ENCODE measurements at regions not wholly inside any gene's neighbourhood (a gene's known extent, or its start where the extent isn't known, plus 50 kb on each side); places are given as distances from the start of the nearest gene placed in this dataset.

- Mint-ChIP-seq H3K36me3 (no peaks in the 10 kb centered on the region), H3K27me3 (ENCODE audit: low read depth in 3 of 3) (peaks cover 0 to 4% (median 3%) of the 10 kb centered on the region in 3 donors), H3K4me3 (no peak overlapping the region), H3K9me3 (peaks cover 3 to 9% (median 6%) of the 10 kb centered on the region in 7 donors), H3K27ac (no peak overlapping the region), H3K4me1 (no peaks in the 10 kb centered on the region)
- WGBS (ENCODE audit: insufficient coverage) = 90% methylated on average over 2 of the region's 6 CpGs
- no peaks in the 10 kb centered on the region for H4K20me1 ChIP-seq (ENCODE audit: insufficient read depth, low read length)
- TF ChIP-seq CTCF (IDR thresholded peaks at IDR 0.05) = no peak
- no peak overlapping the region for H3K4me2 ChIP-seq (replicated peaks; ENCODE audit: extremely low read depth, low read length, poor library complexity, severe bottlenecking)
- H3K36me3 ChIP-seq (replicated peaks in 1 of 2; ENCODE audit: control insufficient read depth in 1 of 2, insufficient read depth in 2 of 2, low read length in 2 of 2) = no peaks in the 10 kb centered on the region
- peaks cover 0 to 4% of the 10 kb centered on the region in 2 donors for H3K9me3 ChIP-seq (replicated peaks in 1 of 2; ENCODE audit: control insufficient read depth in 1 of 2, insufficient read depth in 1 of 2, low read length in 2 of 2)
- no peak overlapping the region for H3K9ac ChIP-seq (ENCODE audit: insufficient read depth, low read length, poor library complexity, severe bottlenecking)
- H3K27me3 ChIP-seq (ENCODE audit: control insufficient read depth in 2 of 2, insufficient read depth in 2 of 2, low read length in 2 of 2) = no peaks in the 10 kb centered on the region
- H3K79me2 ChIP-seq (ENCODE audit: insufficient read depth, low read length) = no peaks in the 10 kb centered on the region
- no peak overlapping the region for H2AFZ ChIP-seq (ENCODE audit: insufficient read depth, low read depth, low read length, poor library complexity, severe bottlenecking)
- no peak for DNase-seq
- intact Hi-C loops (cut with micrococcal nuclease) = no loop called here
- no peaks in the 10 kb centered on the region for H3K4me1 ChIP-seq (ENCODE audit: control insufficient read depth in 1 of 2, insufficient read depth in 2 of 2, low read length in 2 of 2)
- H3K4me3 ChIP-seq (replicated peaks in 1 of 3; ENCODE audit: low read depth in 2 of 3, low read length in 3 of 3) = no peak overlapping the region
- H3K27ac ChIP-seq (ENCODE audit: low read depth in 1 of 2, low read length in 2 of 2) = no peak overlapping the region
Observed at GRCh38 chr2:67824186-67824585, 238.6 kb downstream of the C1D start.

- no peak for TF ChIP-seq CTCF (IDR thresholded peaks at IDR 0.05)
- Mint-ChIP-seq H3K4me1 (no peaks in the 10 kb centered on the region), H3K4me3 (no peak overlapping the region), H3K27me3 (ENCODE audit: low read depth in 3 of 3) (peaks cover 0 to 4% (median 3%) of the 10 kb centered on the region in 3 donors), H3K36me3 (no peaks in the 10 kb centered on the region), H3K9me3 (peaks cover 3 to 9% (median 6%) of the 10 kb centered on the region in 7 donors), H3K27ac (no peak overlapping the region)
- Histone ChIP-seq H3K36me3 (replicated peaks in 1 of 2; ENCODE audit: control insufficient read depth in 1 of 2, insufficient read depth in 2 of 2, low read length in 2 of 2) (no peaks in the 10 kb centered on the region), H3K79me2 (ENCODE audit: insufficient read depth, low read length) (no peaks in the 10 kb centered on the region), H3K4me1 (ENCODE audit: control insufficient read depth in 1 of 2, insufficient read depth in 2 of 2, low read length in 2 of 2) (no peaks in the 10 kb centered on the region), H3K27me3 (ENCODE audit: control insufficient read depth in 2 of 2, insufficient read depth in 2 of 2, low read length in 2 of 2) (no peaks in the 10 kb centered on the region), H4K20me1 (ENCODE audit: insufficient read depth, low read length) (no peaks in the 10 kb centered on the region), H3K4me2 (replicated peaks; ENCODE audit: extremely low read depth, low read length, poor library complexity, severe bottlenecking) (no peak overlapping the region), H3K9ac (ENCODE audit: insufficient read depth, low read length, poor library complexity, severe bottlenecking) (no peak overlapping the region), H2AFZ (ENCODE audit: insufficient read depth, low read depth, low read length, poor library complexity, severe bottlenecking) (no peak overlapping the region), H3K9me3 (replicated peaks in 1 of 2; ENCODE audit: control insufficient read depth in 1 of 2, insufficient read depth in 1 of 2, low read length in 2 of 2) (peaks cover 0 to 4% of the 10 kb centered on the region in 2 donors), H3K4me3 (replicated peaks in 1 of 3; ENCODE audit: low read depth in 2 of 3, low read length in 3 of 3) (no peak overlapping the region), H3K27ac (ENCODE audit: low read depth in 1 of 2, low read length in 2 of 2) (no peak overlapping the region)
- intact Hi-C loops (cut with micrococcal nuclease) = no loop called here
- no peak for DNase-seq
- WGBS (ENCODE audit: insufficient coverage) = no CpG with 5 or more reads among the region's 2 CpGs
Observed at GRCh38 chr2:67825476-67825875, 237.3 kb downstream of the C1D start.
